ENCODE measurements at regions not wholly inside any gene's neighbourhood (a gene's known extent, or its start where the extent isn't known, plus 50 kb on each side); places are given as distances from the start of the nearest gene placed in this dataset.

DNA sequence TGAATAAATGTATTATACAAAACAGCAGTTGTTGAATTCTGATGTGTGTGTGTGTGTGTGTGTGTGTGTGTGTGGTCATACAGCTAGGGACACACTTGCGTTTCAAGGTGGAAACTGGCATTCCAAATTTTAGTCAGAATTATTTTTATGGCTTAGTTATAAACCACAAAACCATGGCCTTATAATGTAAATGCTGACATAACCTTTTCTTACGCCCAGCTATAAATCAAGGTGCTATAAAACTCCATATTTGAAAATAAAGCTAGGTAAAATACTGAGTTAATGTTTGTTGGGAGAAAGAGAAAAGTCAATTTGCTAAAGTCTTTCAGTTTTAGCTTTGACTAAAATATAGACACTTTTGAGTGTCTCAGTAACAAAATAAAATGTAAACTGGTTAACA is 345.1 kb upstream of the NR3C2 start:
- TF ChIP-seq, protein P1, sequence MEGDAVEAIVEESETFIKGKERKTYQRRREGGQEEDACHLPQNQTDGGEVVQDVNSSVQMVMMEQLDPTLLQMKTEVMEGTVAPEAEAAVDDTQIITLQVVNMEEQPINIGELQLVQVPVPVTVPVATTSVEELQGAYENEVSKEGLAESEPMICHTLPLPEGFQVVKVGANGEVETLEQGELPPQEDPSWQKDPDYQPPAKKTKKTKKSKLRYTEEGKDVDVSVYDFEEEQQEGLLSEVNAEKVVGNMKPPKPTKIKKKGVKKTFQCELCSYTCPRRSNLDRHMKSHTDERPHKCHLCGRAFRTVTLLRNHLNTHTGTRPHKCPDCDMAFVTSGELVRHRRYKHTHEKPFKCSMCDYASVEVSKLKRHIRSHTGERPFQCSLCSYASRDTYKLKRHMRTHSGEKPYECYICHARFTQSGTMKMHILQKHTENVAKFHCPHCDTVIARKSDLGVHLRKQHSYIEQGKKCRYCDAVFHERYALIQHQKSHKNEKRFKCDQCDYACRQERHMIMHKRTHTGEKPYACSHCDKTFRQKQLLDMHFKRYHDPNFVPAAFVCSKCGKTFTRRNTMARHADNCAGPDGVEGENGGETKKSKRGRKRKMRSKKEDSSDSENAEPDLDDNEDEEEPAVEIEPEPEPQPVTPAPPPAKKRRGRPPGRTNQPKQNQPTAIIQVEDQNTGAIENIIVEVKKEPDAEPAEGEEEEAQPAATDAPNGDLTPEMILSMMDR (conservative IDR thresholded peaks at IDR 0.05; ENCODE audit: low read depth, low read length): no peak
- TF ChIP-seq EZH2 (IDR thresholded peaks at IDR 0.05; ENCODE audit: low read length, unreplicated experiment): no peak
- TF ChIP-seq EZH2phosphoT487 (IDR thresholded peaks at IDR 0.05; ENCODE audit: borderline replicate concordance, low read length): no peak

Data from PC-3 (cell line).